ENCODE measurements at regions not wholly inside any gene's neighbourhood (a gene's known extent, or its start where the extent isn't known, plus 50 kb on each side); places are given as distances from the start of the nearest gene placed in this dataset.
"Not testable (repeated sequence)": the region's sequence is repeated elsewhere in the genome, so short reads cannot be mapped to it uniquely, and the experiment has no call there.

DNA sequence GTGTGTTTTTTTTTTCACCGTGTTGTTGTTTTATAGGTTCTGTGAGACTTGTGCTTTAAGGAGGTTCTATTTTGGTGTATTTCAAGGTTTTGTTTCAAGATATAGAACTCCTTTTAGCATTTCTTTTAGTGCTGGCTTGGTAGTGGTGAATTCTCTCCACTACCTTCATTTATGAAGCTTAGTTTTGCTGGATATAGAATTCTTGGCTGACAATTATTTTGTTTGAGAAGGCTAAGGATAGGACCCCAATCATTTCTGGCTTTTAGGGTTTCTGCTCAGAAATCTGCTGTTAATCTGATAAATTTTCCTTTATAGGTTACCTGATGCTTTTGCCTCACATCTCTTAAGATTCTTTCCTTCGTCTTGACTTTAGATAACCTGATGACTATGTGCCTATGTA is 66.8 kb downstream of the MSTN start:
- H3K4me1 Mint-ChIP-seq: no peaks in the 10 kb centered on the region
- no peak for DNase-seq
- no peaks in the 10 kb centered on the region for H3K36me3 ChIP-seq (ENCODE audit: control insufficient read depth, insufficient read depth, low read length)
- no peak overlapping the region for H3K4me3 ChIP-seq (ENCODE audit: low read length)
- peaks cover 37% of the 10 kb centered on the region for H3K9me3 Mint-ChIP-seq
- no peak overlapping the region for H3K4me3 Mint-ChIP-seq
- no peak overlapping the region for H3K27ac ChIP-seq (ENCODE audit: low read depth, low read length)
- no peaks in the 10 kb centered on the region for H3K27me3 Mint-ChIP-seq (ENCODE audit: insufficient read depth)
- H3K36me3 Mint-ChIP-seq (ENCODE audit: low read depth): peaks cover 9% of the 10 kb centered on the region
- peaks cover 12% of the 10 kb centered on the region for H3K9me3 ChIP-seq (ENCODE audit: control insufficient read depth, low read length)
- 71 to 95% methylated on average over 1 to 2 of the region's 2 CpGs for WGBS, 2 experiments (ENCODE audit: insufficient coverage in 1 of 2, insufficient read length in 1 of 2)
- H3K9ac ChIP-seq (ENCODE audit: extremely low read depth, low read length, poor library complexity, severe bottlenecking): no peak overlapping the region
- H3K27ac Mint-ChIP-seq: no peak overlapping the region
- H3K27me3 ChIP-seq (ENCODE audit: control insufficient read depth, insufficient read depth, low read length, poor library complexity, severe bottlenecking): no peaks in the 10 kb centered on the region
- H3K4me1 ChIP-seq (ENCODE audit: control insufficient read depth, insufficient read depth, low read length): no peaks in the 10 kb centered on the region
- TF ChIP-seq, protein P1, sequence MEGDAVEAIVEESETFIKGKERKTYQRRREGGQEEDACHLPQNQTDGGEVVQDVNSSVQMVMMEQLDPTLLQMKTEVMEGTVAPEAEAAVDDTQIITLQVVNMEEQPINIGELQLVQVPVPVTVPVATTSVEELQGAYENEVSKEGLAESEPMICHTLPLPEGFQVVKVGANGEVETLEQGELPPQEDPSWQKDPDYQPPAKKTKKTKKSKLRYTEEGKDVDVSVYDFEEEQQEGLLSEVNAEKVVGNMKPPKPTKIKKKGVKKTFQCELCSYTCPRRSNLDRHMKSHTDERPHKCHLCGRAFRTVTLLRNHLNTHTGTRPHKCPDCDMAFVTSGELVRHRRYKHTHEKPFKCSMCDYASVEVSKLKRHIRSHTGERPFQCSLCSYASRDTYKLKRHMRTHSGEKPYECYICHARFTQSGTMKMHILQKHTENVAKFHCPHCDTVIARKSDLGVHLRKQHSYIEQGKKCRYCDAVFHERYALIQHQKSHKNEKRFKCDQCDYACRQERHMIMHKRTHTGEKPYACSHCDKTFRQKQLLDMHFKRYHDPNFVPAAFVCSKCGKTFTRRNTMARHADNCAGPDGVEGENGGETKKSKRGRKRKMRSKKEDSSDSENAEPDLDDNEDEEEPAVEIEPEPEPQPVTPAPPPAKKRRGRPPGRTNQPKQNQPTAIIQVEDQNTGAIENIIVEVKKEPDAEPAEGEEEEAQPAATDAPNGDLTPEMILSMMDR (conservative IDR thresholded peaks at IDR 0.05): no peak

DNA sequence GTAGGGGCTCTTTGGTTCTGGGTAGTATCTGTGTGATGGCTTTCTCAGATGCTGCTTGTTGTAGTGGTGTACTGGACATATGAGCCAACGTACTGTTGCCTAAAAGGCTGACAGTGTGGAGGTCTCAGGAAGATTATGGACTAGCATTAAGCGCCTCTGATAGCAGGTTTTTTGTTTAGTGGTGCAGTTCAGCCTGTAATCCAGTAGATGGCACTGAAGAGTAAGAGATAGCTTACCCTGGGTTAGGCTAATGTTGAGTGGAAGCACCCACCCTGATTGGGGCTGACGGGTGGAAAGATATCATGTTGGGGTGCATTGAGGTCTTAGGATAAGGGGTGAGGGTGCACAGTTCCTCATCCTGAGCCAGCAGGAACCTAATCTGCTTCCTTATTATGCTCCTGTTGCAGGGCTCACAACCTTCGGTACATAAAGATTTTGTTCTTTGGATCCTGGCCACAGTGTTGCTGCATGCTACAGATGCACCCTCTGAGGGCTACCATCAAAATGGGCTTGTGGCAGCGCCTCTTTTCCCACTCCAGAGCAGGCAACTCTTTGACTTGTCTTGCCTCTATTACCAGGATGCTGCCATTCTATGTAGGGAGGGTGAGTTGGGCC is 79.6 kb downstream of the MSTN start:
- peaks cover 75% of the 10 kb centered on the region for H3K9me3 Mint-ChIP-seq
- TF ChIP-seq, protein P1 (conservative IDR thresholded peaks at IDR 0.05): peak; percentile 76

GRCh38 chr2:189982087-189982486 is 80.4 kb downstream of the MSTN start:
- H3K27me3 Mint-ChIP-seq (ENCODE audit: insufficient read depth): no peaks in the 10 kb centered on the region
- H3K9me3 Mint-ChIP-seq: peaks cover 81% of the 10 kb centered on the region
- Histone ChIP-seq H3K9ac (ENCODE audit: extremely low read depth, low read length, poor library complexity, severe bottlenecking) (no peak overlapping the region), H3K36me3 (ENCODE audit: control insufficient read depth, insufficient read depth, low read length) (no peaks in the 10 kb centered on the region), H3K9me3 (ENCODE audit: control insufficient read depth, low read length) (peaks cover 82% of the 10 kb centered on the region), H3K4me3 (ENCODE audit: low read length) (no peak overlapping the region), H3K4me1 (ENCODE audit: control insufficient read depth, insufficient read depth, low read length) (no peaks in the 10 kb centered on the region), H3K27ac (ENCODE audit: low read depth, low read length) (no peak overlapping the region), H3K27me3 (ENCODE audit: control insufficient read depth, insufficient read depth, low read length, poor library complexity, severe bottlenecking) (no peaks in the 10 kb centered on the region)
- no peak overlapping the region for H3K4me3 Mint-ChIP-seq
- no peaks in the 10 kb centered on the region for H3K4me1 Mint-ChIP-seq
- DNase-seq: no peak
- H3K36me3 Mint-ChIP-seq (ENCODE audit: low read depth): peaks cover 37% of the 10 kb centered on the region
- H3K27ac Mint-ChIP-seq: no peak overlapping the region
- TF ChIP-seq, protein P1 (conservative IDR thresholded peaks at IDR 0.05): no peak

More for the DNA sequence above, 79.6 kb downstream of the MSTN start:
- WGBS, 2 experiments (ENCODE audit: insufficient coverage in 1 of 2, insufficient read length in 1 of 2): 75 to 86% methylated on average over 4 to 5 of the region's 5 CpGs
- Histone ChIP-seq H3K36me3 (ENCODE audit: control insufficient read depth, insufficient read depth, low read length) (no peaks in the 10 kb centered on the region), H3K27ac (ENCODE audit: low read depth, low read length) (no peak overlapping the region), H3K9me3 (ENCODE audit: control insufficient read depth, low read length) (peaks cover 74% of the 10 kb centered on the region), H3K4me3 (ENCODE audit: low read length) (no peak overlapping the region), H3K4me1 (ENCODE audit: control insufficient read depth, insufficient read depth, low read length) (no peaks in the 10 kb centered on the region), H3K27me3 (ENCODE audit: control insufficient read depth, insufficient read depth, low read length, poor library complexity, severe bottlenecking) (no peaks in the 10 kb centered on the region), H3K9ac (ENCODE audit: extremely low read depth, low read length, poor library complexity, severe bottlenecking) (no peak overlapping the region)
- Mint-ChIP-seq H3K36me3 (ENCODE audit: low read depth) (peaks cover 33% of the 10 kb centered on the region), H3K27me3 (ENCODE audit: insufficient read depth) (no peaks in the 10 kb centered on the region), H3K4me1 (no peaks in the 10 kb centered on the region), H3K4me3 (no peak overlapping the region), H3K27ac (no peak overlapping the region)
- DNase-seq: peak; percentile 64

- WGBS, 2 experiments (ENCODE audit: insufficient coverage in 1 of 2, insufficient read length in 1 of 2): 92 to 95% methylated on average over 5 to 11 of the region's 11 CpGs
- H3K4me3 ChIP-seq (ENCODE audit: low read length); H3K27me3 ChIP-seq (ENCODE audit: control insufficient read depth, insufficient read depth, low read length, poor library complexity, severe bottlenecking); H3K27ac Mint-ChIP-seq; H3K4me1 ChIP-seq (ENCODE audit: control insufficient read depth, insufficient read depth, low read length); H3K4me3 Mint-ChIP-seq; H3K9ac ChIP-seq (ENCODE audit: extremely low read depth, low read length, poor library complexity, severe bottlenecking); H3K36me3 ChIP-seq (ENCODE audit: control insufficient read depth, insufficient read depth, low read length); H3K4me1 Mint-ChIP-seq; DNase-seq; H3K27ac ChIP-seq (ENCODE audit: low read depth, low read length); H3K27me3 Mint-ChIP-seq (ENCODE audit: insufficient read depth): not testable (repeated sequence)
- H3K36me3 Mint-ChIP-seq (ENCODE audit: low read depth): peaks cover 15% of the 10 kb centered on the region
- H3K9me3 ChIP-seq (ENCODE audit: control insufficient read depth, low read length): peaks cover 56% of the 10 kb centered on the region
- H3K9me3 Mint-ChIP-seq: peaks cover 62% of the 10 kb centered on the region
Measured at GRCh38 chr2:189976488-189976887, 86.0 kb downstream of the MSTN start.

All from endodermal cell (in vitro differentiated cells).